ENCODE measurements at regions not wholly inside any gene's neighbourhood (a gene's known extent, or its start where the extent isn't known, plus 50 kb on each side); places are given as distances from the start of the nearest gene placed in this dataset.

- TF ChIP-seq CTCF (conservative IDR thresholded peaks at IDR 0.05; ENCODE audit: low read depth, low read length) = no peak
- no peak overlapping the region for H3K4me3 ChIP-seq (ENCODE audit: low read length)
- DNase-seq (ENCODE audit: low read depth) = no peak
These were observed 314.9 kb downstream of the TMEM121 start for GRCh38 chr14:105841022-105842009.

GRCh38 chr14:105842105-105842504, 315.7 kb downstream of the TMEM121 start:
- no peak overlapping the region for H3K4me3 ChIP-seq (ENCODE audit: low read length)
- no peak for DNase-seq (ENCODE audit: low read depth)
- no peak for TF ChIP-seq CTCF (conservative IDR thresholded peaks at IDR 0.05; ENCODE audit: low read depth, low read length)

GRCh38 chr14:105843444-105844046, 317.2 kb downstream of the TMEM121 start:
- H3K4me3 ChIP-seq (ENCODE audit: low read length) = no peak overlapping the region
- TF ChIP-seq CTCF (conservative IDR thresholded peaks at IDR 0.05; ENCODE audit: low read depth, low read length) = no peak
- no peak for DNase-seq (ENCODE audit: low read depth)

- H3K4me3 ChIP-seq (ENCODE audit: low read length) = no peak overlapping the region
- no peak for TF ChIP-seq CTCF (conservative IDR thresholded peaks at IDR 0.05; ENCODE audit: low read depth, low read length)
- DNase-seq (ENCODE audit: low read depth) = no peak
These were observed 317.8 kb downstream of the TMEM121 start for GRCh38 chr14:105844047-105844630.

GRCh38 chr14:105844810-105845724, 318.7 kb downstream of the TMEM121 start:
- TF ChIP-seq CTCF (conservative IDR thresholded peaks at IDR 0.05; ENCODE audit: low read depth, low read length) = no peak
- no peak for DNase-seq (ENCODE audit: low read depth)
- no peak overlapping the region for H3K4me3 ChIP-seq (ENCODE audit: low read length)

GRCh38 chr14:105845725-105846309, 319.4 kb downstream of the TMEM121 start:
- H3K4me3 ChIP-seq (ENCODE audit: low read length) = no peak overlapping the region
- DNase-seq (ENCODE audit: low read depth) = no peak
- TF ChIP-seq CTCF (conservative IDR thresholded peaks at IDR 0.05; ENCODE audit: low read depth, low read length) = no peak
